ENCODE measurements at regions not wholly inside any gene's neighbourhood (a gene's known extent, or its start where the extent isn't known, plus 50 kb on each side); places are given as distances from the start of the nearest gene placed in this dataset.

DNA sequence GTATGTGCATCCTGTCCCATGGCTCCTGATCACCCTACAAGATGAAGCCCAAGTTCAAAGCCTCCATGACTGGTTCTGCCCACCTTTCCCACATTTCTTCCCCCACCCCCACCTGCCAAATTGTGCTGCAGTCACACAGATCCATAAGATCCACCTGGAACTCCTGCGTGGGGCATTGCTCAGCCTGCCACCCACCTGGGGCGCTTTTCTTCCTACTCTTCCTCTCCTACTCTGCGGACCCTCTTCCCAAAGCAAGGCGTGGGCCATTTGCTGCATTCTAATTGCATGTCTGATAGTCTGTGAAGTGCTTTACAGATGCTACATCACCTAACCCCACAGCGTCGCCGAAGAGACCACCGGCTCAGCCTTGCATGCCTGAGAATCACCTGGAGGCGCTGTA lies 402.4 kb upstream of the ID2 start:
- no peak for TF ChIP-seq EZH2 (IDR thresholded peaks at IDR 0.05)
- no peak for TF ChIP-seq CTCF (IDR thresholded peaks at IDR 0.05)
